ENCODE measurements at regions not wholly inside any gene's neighbourhood (a gene's known extent, or its start where the extent isn't known, plus 50 kb on each side); places are given as distances from the start of the nearest gene placed in this dataset.

DNA sequence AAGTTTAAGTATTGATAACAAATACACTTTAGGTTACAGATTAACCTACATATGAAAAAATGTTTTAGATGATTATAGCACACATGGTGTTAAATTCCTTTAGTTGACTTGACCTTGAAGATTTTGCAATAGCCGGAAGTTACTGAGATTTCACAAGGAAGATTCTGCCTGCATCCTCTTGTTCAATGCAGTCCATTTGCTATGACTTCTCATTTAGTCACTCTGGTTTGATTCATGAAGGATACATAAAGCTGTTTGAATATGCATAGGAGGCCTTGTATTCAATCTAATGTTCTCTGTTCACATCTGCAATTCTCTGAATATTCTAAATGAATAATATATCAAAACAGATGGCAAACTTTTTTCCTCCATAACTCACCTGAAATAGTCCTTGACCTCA, 870.2 kb upstream of the GOT2 start:
- no peak for TF ChIP-seq SP1 (IDR thresholded peaks at IDR 0.05)
- TF ChIP-seq YY1 (IDR thresholded peaks at IDR 0.05) = no peak

All from liver (tissue), 2 donors.